Activated CD8-positive, alpha-beta memory T cell treated with anti-CD3 and anti-CD28 coated beads for 24 hours (primary cell): ENCODE measurements at regions not wholly inside any gene's neighbourhood (a gene's known extent, or its start where the extent isn't known, plus 50 kb on each side); places are given as distances from the start of the nearest gene placed in this dataset.
"Not testable (repeated sequence)": the region's sequence is repeated elsewhere in the genome, so short reads cannot be mapped to it uniquely, and the experiment has no call there.

ENCODE experiments used
- DNase-seq: peaks from one replicate; pipeline ENCODE4 v3.0.0-alpha.2; 2020

GRCh38 chr14:106235356-106236159 is 709.2 kb downstream of the TMEM121 start:
- no peak for DNase-seq

- no peak for DNase-seq
Observed at GRCh38 chr14:106248321-106249192, 722.2 kb downstream of the TMEM121 start.

- DNase-seq = not testable (repeated sequence)
Observed at GRCh38 chr14:106253995-106254394, 727.6 kb downstream of the TMEM121 start.

- DNase-seq = peak; percentile 96
Observed at GRCh38 chr14:106257569-106257994, 731.2 kb downstream of the TMEM121 start.

- peak; percentile 89 for DNase-seq
Observed at GRCh38 chr14:106268013-106268727, 741.8 kb downstream of the TMEM121 start.

- no peak for DNase-seq
Observed at GRCh38 chr14:106269029-106269428, 742.6 kb downstream of the TMEM121 start.

GRCh38 chr14:106269451-106270204 is 743.2 kb downstream of the TMEM121 start:
- no peak for DNase-seq

- DNase-seq = not testable (repeated sequence)
Observed at GRCh38 chr14:106270476-106271121, 744.2 kb downstream of the TMEM121 start.

GRCh38 chr14:106276326-106277267 is 750.2 kb downstream of the TMEM121 start:
- DNase-seq = no peak

- DNase-seq = peak; percentile 69
Observed at GRCh38 chr14:106277503-106277902, 751.1 kb downstream of the TMEM121 start.

- DNase-seq = no peak
Observed at GRCh38 chr14:106280876-106281275, 754.5 kb downstream of the TMEM121 start.

- DNase-seq = no peak
Observed at GRCh38 chr14:106286697-106287290, 760.4 kb downstream of the TMEM121 start.

GRCh38 chr14:106287506-106287905 is 761.1 kb downstream of the TMEM121 start:
- DNase-seq = no peak

GRCh38 chr14:106291626-106292025 is 765.2 kb downstream of the TMEM121 start:
- DNase-seq = no peak

- no peak for DNase-seq
Observed at GRCh38 chr14:106294324-106294723, 767.9 kb downstream of the TMEM121 start.

GRCh38 chr14:106300951-106301510 is 774.6 kb downstream of the TMEM121 start:
- DNase-seq = not testable (repeated sequence)

- not testable (repeated sequence) for DNase-seq
Observed at GRCh38 chr14:106301609-106302008, 775.2 kb downstream of the TMEM121 start.

GRCh38 chr14:106302661-106303060 is 776.3 kb downstream of the TMEM121 start:
- no peak for DNase-seq

GRCh38 chr14:106304271-106304670 is 777.9 kb downstream of the TMEM121 start:
- no peak for DNase-seq
